Frontal cortex (tissue), 3 donors: ENCODE measurements at regions not wholly inside any gene's neighbourhood (a gene's known extent, or its start where the extent isn't known, plus 50 kb on each side); places are given as distances from the start of the nearest gene placed in this dataset.

Experiments
- DNase-seq, 2 donors: peaks; one replicate each; pipeline ENCODE4 v3.0.0; 2012; ENCODE audit warnings: low spot score in 2 of 2
- FAIRE-seq: peaks from 2 replicates; lab custom pipeline; 2012; peaks lifted over from hg19 to GRCh38; lab: Jason Lieb, UNC
- donor health status: control.
- donor health status: control.
- donor health status: control.

DNA sequence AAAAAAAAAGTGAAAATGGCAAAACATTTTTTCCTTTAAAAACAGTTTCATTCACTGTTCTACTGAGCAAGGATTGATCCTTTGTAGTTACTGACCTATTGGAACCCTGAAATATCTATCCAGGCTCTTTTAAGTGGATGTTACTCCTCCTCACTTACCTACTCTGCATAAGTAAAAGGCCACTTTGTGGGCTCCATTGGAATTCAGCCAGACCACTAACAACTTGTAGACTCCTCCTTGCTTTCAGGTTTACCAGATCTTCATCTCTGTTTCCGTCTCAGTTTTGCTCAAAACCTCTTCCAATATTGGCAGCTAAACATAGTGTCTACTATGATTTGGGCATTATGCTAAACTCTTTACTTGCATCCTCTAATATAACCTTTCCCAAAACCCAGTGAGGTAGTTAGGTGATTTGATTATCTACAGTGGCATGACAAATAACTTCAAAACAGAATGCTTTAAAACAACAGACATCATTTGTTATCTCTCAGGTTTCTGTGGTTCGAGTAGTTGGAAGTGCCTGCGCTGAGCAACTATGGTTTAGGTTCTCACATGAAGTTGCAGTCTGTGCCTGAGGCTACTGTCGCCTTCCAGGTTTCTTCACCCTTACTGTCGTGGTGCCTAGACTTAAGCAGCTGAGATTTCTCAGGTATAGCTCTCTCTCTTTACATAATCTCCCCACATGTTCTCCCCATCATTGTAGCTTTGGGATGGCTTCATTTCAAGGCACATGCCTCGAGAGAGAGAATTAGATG is 698.2 kb downstream of the REEP3 start:
- FAIRE-seq = no peak
- no peak for DNase-seq

DNA sequence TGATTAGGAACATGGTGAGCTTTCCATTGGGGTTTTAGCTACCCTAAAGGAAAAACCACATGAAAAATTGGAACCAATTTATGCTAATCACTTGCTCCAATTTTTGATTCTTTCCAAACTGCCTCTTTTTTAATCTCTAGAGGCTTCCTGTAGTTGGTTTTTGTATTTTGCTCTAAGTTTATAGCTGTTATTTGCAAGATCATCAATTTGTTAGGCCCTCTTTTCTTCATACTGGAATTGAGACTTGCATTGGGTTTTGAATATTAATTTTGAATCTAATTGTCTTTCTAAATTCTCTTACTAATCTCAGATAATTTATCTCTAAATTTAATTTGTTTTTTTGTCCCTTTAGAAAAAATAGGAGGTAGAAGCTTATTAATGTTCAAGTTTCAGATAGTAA is 713.3 kb downstream of the REEP3 start:
- FAIRE-seq (no peak), DNase-seq (no peak)

DNA sequence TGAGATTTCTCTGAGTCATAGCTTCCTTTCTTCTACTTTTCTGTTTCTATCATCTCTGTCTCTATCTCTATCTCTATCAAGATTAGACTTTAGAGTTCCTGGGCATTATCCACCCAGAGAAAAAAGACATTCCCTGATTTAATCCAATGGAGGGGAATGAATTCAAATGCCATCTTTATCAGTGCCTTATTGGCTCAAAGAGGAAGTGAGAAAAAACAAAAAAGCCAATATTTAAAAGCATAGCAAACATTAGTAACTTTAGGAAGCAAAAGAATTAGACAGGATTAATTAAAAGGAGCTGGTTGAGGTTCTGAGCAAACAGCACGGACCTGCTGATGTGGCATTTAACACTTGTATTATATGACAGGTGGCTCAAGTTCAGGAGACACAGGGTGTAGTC is 736.5 kb downstream of the REEP3 start:
- no peak for FAIRE-seq
- DNase-seq = no peak

DNA sequence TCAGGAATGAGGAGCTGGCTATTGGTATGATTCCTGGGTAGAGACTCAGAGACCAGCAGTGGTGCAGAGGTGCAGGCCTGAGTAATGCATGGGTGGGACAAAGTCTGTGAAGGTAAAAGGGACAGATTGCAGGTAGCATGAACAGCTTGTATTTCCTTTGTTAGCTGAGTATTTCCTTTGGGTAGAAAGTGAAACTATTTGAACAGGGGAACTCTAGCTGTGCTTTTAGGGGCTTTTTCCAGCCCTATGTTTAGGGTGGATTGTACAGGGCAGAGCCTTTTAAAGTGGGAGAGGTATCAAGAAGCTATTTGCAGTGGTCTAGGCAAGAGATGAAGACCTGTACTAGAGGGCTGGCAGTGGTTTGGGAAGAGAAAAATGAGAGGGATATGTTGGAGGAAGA is 739.9 kb downstream of the REEP3 start:
- FAIRE-seq (no peak), DNase-seq (no peak)

DNA sequence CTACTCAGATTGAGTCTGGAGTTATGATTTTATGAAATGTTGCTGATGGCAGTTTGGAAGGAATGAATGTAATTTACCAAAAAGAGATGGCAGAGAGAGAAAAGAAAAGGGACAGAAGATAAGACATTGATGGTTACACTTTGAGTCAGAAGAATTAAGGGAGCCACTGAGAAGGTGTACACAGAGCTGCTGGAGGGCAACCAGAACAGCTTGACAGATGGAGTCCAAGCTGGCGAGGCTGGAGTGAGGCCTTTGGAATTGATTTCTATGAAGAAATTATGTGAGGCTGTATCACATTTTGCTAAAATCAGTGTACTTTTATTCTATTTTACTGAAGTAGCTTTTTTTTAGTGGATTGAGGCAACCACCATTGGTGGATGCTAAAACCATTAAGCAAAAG is 740.5 kb downstream of the REEP3 start:
- FAIRE-seq = no peak
- DNase-seq = no peak

DNA sequence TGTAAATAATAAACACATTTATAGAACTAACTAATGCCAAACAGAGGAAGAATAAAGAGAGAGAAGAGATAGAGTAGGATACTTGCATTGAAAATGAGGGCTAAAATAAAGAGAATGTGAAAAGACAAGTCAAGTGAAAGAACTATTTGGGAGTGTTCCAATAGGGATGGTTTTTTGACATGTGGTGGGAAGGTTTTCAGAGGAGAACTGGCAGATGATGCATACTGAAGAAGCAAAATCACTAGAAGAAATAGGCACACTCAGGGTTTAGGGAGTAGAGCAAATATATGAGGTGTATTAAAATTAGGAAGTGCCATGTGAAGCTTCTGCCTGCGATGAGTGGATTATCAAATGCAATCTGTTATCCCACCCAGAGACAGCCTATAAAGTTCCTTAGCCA is 744.8 kb downstream of the REEP3 start:
- no peak for FAIRE-seq

DNA sequence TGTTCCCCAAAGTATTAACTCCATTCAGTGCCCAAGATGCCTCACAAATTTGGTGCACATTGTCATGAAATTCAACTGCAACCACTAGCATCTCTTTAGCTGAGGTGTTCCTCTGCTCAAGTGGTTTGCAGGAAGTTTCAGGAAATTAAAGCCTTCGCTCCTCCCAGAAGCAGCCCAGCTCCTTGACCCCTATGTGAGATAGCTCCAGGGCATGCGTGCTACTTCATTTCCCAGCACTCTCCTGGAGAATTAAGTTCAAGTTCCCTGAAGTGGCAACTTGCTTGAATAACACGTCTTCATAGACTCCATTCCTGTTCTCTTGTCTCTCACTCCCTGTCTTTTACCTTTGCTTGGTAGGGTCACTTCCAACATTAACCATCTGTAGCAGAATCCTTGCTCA is 750.3 kb downstream of the REEP3 start:
- FAIRE-seq (no peak), DNase-seq (no peak)

More for the DNA sequence above, 744.8 kb downstream of the REEP3 start:
- DNase-seq = no peak

DNA sequence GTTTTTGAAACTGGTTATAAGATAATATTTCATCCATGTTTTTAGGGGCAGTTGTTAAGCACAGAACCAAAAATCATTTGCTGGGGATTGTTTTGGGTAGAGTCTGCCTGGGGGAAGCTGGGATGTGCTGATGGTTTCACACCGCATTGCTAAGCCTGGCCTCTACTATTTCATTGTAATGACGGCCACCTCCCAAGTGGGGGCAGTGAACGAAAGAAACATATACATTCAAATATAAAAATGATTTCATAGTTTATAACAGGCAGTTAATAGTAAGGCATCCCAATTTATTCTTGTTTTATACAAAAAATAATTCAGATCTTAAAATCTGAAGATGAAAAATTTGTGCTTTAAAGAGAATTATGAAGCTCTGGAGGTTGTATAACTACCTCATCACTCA is 750.8 kb downstream of the REEP3 start:
- FAIRE-seq = no peak
- DNase-seq = no peak

DNA sequence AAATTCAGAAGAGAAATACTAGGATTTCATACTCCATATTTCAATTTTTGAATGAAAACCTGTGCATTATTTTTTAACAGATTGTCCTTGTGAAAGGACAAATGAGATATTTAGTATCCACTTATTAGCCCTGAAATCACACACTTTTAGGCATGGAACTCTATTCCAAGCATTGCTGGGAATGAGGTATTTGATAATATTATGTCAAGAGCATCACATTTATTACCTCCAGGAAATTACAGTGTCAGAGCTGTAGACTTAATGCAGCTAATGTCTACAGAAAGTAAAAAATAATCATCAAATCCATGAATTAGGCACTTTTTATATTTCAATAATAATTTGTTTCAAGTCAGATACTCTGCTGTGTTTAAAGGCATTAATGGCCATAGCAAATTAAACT is 753.8 kb downstream of the REEP3 start:
- FAIRE-seq = no peak
- DNase-seq = no peak

DNA sequence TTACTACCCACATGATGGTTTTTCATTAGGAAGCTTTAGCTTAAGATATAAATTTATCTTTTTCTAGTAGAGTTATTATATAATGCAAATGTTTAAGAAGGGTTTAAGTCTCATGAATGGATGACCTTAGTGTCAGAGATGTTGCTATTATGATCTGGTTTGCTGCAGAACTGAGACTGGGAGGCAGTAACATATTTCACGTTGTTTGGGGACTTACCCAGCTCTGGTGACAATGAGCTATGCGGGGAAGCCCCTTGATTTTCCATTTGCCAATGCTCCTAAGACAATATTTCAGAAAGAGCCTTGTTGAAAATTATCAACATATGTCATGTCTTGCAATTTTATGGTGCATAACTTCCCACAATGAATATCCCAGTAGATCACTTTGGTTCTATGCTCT is 754.6 kb downstream of the REEP3 start:
- FAIRE-seq = no peak
- no peak for DNase-seq

DNA sequence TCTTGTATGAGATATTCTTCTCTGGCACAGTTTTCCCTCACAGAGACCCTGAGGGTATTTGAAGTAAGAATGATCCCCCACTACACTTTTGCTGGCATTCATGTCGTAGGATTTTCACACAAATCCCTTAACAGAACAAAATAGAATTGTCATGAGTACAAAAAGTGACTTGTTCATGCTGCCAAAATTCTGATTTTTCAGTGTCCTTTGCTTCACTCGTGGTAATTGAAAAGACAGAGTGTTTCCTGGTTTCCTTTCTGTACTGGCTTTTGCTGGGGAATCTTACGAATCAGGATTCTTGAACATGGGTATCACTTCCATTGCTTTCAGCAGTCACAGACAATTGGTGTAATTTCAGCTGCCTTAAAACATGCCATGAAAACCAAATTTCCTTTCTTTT is 756.3 kb downstream of the REEP3 start:
- DNase-seq = no peak
- no peak for FAIRE-seq

DNA sequence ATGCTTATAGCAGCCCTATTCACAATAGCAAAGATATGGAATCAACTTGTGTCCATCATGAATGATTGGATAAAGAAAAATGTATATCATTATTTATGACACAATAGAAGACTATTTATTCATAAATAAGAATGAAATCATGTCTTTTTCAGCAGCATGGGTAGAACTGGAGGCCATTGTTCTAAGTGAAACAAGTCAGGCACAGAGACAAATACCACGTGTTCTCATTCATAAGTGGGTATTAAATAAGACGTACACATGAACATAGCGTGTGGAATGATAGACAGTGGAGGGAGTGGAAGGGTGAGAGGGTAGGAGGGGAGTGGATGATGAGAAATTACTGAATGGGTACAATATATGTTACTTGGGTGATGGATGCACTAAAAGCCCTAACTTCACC is 762.4 kb downstream of the REEP3 start:
- peak; percentile 84 for FAIRE-seq
- DNase-seq = no peak

DNA sequence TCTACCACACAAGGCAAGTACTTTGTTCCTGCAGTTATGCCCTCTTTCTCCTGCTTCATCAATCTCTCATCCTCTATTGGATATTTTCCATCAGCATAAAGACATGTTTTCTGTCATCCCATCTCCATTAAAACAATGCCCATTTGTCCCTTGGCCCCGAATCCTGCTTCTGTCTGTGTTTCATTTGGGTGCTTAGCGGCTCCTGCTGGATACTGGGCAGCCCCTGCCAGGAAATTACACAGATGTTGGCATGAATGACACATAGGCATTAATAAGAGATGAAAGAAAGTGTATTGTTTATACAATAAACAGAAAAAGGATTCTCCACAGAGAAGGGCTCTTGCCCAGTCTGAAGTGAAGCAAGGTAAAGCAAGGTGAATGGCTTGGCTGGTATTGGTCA is 765.3 kb downstream of the REEP3 start:
- no peak for FAIRE-seq
- DNase-seq = peak in 1 of 2 donors; percentile 3

DNA sequence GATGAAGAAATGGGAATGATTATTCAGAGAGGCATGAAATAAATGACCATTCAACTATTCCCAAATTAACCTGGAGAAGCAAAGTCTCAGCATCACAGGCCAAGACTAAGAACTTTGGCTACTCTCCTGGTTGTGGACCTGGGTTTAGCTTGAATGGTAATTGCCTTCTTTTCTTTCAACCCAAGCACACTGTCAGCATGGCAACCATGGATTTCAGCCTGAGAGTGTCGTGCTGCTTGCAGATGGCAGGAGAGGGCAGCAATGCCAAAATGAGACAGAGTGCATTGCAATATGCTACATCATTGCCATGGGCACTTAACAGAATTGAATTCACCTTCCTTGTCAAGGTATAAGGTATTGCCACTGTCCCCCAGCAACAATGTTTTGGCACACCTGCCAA is 767.2 kb downstream of the REEP3 start:
- DNase-seq (no peak), FAIRE-seq (no peak)

DNA sequence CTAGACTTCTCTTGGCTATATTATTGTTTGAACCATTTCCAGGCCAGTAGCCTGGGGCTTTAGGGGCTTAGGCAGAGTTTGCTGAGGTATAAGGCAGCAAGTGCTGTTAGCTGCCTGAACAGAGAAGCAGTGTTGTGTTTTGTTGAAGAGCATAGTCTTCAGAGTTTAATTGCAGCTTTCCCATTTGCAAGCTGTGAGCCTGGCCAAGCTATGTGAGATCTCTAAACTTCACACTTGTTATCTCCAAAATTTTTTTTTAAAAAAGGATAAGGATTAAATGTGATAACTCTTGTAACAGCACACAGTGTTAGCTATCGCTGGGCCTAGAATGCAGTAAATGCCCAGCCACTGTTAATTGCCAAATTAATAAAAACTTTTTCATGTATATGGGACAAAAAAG is 782.4 kb downstream of the REEP3 start:
- DNase-seq (no peak), FAIRE-seq (no peak)

DNA sequence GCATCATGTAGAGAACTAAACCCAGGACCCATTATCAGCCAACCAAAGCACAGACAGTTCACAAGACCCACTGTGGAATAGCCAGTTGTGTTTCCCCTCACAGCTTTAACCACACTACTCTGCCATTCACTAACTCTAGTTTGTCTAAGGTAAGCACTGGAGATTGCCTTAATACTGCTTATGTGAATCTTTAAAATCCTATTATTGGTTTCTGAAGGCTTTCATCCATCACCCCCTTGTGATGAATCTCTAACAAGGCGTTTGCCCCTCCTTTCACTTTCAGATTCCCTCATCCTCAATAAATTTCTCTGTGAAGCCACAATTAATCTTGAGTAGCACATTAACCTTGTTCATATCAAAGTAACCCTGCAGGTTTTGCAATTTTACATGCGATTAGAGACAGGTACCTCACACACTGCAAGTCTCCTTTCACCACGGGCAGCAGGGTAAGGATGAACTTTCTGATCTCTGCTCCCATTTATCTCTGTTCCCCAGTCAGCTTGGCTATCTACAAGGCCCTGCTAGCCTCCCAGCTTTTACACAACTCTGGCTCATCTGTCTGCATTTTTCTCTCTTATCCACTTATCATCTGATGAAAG is 785.6 kb downstream of the REEP3 start:
- FAIRE-seq (no peak), DNase-seq (no peak)

DNA sequence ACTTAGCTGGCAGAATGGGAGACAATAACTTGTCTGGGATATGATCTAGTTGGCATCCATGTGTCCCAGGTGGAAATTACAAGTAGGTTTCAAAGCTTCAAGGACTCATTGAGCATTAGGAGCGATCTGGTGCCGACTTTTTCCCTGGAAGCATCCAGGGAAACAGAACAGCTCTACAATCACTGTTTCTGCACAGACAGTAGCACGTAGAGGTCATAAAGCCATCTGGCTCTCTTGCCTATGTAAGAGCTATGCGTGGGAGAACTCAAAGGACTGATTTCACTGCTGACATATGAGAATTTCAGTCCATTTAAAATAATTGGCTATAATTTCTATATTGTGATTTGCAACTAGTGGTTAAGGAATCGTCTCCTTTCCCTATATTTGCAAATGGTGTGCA is 791.7 kb downstream of the REEP3 start:
- FAIRE-seq (no peak), DNase-seq (no peak)

DNA sequence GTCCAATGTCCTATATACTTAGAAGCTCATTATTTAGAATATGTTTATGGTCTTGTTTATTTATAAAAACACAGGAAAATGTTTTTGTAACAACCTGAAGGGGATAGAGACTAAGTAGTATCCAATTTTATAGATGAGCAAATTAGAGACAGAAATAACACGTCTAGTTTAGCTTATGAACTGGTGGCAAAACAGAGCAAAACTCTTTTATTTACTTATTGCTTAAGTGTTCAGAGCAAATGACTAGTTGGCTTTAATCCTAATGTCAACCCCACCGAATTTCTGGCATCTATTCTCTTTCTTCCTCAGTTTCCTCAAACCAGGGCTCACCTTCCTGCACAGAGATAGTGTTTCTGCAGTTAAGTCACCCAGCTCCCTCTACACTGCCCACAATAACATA is 792.8 kb downstream of the REEP3 start:
- DNase-seq (no peak), FAIRE-seq (no peak)

DNA sequence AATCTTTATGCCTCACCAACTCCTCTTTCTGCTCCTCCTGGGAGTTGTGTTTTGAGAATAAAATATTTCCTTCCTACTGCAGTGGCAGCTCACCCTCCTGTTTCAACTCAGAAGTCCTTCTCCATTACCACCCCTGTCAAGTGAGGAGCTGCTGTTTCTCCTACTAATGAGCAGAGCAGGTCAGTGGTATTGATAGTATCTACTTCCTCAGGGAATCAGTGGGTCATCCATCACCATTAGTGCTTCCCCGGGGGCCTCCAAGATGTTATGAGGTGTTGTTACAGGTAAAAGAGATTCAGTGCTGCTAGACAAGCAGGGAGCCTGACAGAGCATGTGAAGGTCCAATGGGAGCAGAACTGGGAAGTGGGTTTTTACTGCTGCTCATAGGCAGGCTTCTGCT is 795.2 kb downstream of the REEP3 start:
- no peak for DNase-seq
- FAIRE-seq = no peak

DNA sequence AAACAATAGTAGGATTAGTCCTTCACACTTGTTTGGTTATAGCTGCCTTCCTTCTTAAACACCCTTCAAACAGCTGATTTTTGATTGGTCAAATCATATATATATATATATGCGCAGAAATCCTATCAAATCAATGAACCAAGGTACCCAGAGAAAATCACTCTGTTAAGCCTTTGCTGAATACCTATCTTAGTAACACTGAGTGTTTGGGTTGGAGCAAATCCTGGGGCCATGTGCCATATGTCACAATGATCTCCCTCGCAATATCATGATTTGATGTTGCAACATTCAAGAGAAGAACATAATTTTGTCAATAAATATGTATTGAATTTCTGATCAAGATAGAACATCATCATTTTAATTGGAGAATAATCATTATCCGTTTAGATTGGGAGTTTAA is 795.6 kb downstream of the REEP3 start:
- DNase-seq (no peak), FAIRE-seq (no peak)

DNA sequence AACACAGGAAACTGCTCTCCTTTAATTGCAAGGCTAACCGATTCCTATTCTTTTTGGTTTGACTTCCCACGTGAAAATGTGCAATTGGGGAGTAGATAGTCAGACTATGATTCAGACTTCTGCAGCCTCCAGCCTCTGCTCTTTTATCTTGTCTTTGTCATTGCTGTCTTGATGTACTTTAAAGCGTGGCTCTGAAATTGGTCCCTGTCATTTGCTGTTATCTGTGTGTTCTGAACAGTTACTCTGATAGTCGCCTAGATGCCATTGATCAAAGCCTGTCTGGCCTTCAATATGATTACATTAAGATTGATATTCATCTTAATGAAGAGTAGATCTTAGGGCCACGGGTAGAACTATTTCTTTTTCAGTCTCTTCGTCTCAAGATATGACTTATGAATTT is 799.2 kb downstream of the REEP3 start:
- DNase-seq = no peak
- no peak for FAIRE-seq

DNA sequence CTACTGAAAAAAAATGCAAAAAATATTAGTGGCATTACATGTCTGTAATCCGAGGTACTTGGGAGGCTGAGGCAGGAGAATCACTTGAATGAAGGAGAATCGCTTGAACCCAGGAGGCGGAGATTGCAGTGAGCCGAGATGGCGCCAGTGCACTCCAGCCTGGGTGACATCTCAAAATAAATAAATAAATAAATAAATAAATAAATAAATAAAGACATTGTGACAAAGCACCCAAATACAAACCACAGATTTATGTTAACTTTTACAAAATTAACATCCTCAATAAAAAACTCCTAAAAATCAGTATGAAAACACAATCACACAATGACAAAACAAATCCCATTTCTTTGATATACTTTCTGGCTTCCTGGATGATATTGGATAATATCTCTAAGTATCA is 808.3 kb downstream of the REEP3 start:
- FAIRE-seq (no peak), DNase-seq (no peak)
